Osteoblast (primary cell): ENCODE measurements at regions not wholly inside any gene's neighbourhood (a gene's known extent, or its start where the extent isn't known, plus 50 kb on each side); places are given as distances from the start of the nearest gene placed in this dataset.
"Not testable (repeated sequence)": the region's sequence is repeated elsewhere in the genome, so short reads cannot be mapped to it uniquely, and the experiment has no call there.

Source experiments
- DNase-seq: peaks from one replicate; pipeline ENCODE4 v3.0.0; 2011; ENCODE audit warnings: low spot score, mixed read lengths; ENCODE audit not compliant: insufficient read length; ENCODE audit errors: missing footprints
- H2AFZ ChIP-seq: 2 replicates; pipeline ENCODE4 v1.6.0; 2011; ENCODE audit warnings: mild to moderate bottlenecking, low read length
- H3K27ac ChIP-seq: 2 replicates; pipeline ENCODE4 v1.5.1; 2011; ENCODE audit warnings: mild to moderate bottlenecking, low read depth, low read length, moderate library complexity
- H3K27me3 ChIP-seq: 2 replicates; pipeline ENCODE4 v1.6.0; 2012; ENCODE audit warnings: mild to moderate bottlenecking, control low read depth, inconsistent platforms, low read length, moderate library complexity; ENCODE audit not compliant: insufficient read depth
- H3K36me3 ChIP-seq: 2 replicates; pipeline ENCODE4 v1.5.1; 2011; ENCODE audit warnings: mild to moderate bottlenecking, low read length, control low read depth, moderate library complexity; ENCODE audit not compliant: insufficient read depth
- H3K4me1 ChIP-seq: 2 replicates; pipeline ENCODE4 v1.5.1; 2011; ENCODE audit warnings: mild to moderate bottlenecking, low read length, control low read depth, moderate library complexity; ENCODE audit not compliant: insufficient read depth
- H3K4me2 ChIP-seq: 2 replicates; pipeline ENCODE4 v1.6.0; 2011; ENCODE audit warnings: mild to moderate bottlenecking, low read length; ENCODE audit not compliant: insufficient read depth
- H3K4me3 ChIP-seq: fragments of 200-600 bp; sonication (generic); 3 replicates; pipeline ENCODE4 v1.5.1; 2012; ENCODE audit warnings: mild to moderate bottlenecking, low read length, inconsistent platforms; ENCODE audit not compliant: insufficient read depth
- H3K79me2 ChIP-seq: 2 replicates; pipeline ENCODE4 v1.6.0; 2012; ENCODE audit warnings: mild to moderate bottlenecking, low read length, control low read depth, inconsistent platforms; ENCODE audit not compliant: insufficient read depth
- H3K9me3 ChIP-seq: 2 replicates; pipeline ENCODE4 v1.5.1; 2011; ENCODE audit warnings: low read depth, low read length, control low read depth
- H4K20me1 ChIP-seq: 2 replicates; pipeline ENCODE4 v1.6.0; 2012; ENCODE audit warnings: mild to moderate bottlenecking, low read length, control low read depth; ENCODE audit not compliant: insufficient read depth
- CTCF ChIP-seq: IDR thresholded peaks from 2 replicates; pipeline ENCODE4 v1.5.1; 2011; ENCODE audit warnings: mild to moderate bottlenecking, low read depth, low read length, moderate library complexity; ENCODE audit errors: extremely low read depth

- no peaks in the 10 kb centered on the region for H3K36me3 ChIP-seq
- H3K4me1 ChIP-seq, result no peaks in the 10 kb centered on the region
- DNase-seq, result no peak
- no peak overlapping the region for H3K4me3 ChIP-seq
- H3K27me3 ChIP-seq, result no peaks in the 10 kb centered on the region
- TF ChIP-seq CTCF, result no peak
- H4K20me1 ChIP-seq, result no peaks in the 10 kb centered on the region
- no peaks in the 10 kb centered on the region for H3K79me2 ChIP-seq
- H3K9me3 ChIP-seq, result no peaks in the 10 kb centered on the region
- H3K27ac ChIP-seq, result no peak overlapping the region
- no peak overlapping the region for H3K4me2 ChIP-seq
- H2AFZ ChIP-seq, result no peak overlapping the region
Observed at GRCh38 chr9:74173284-74173683, 323.9 kb upstream of the RORB start.

GRCh38 chr9:74197771-74198170, 299.4 kb upstream of the RORB start:
- H3K4me3 ChIP-seq, H3K27me3 ChIP-seq, H2AFZ ChIP-seq, H3K27ac ChIP-seq, DNase-seq, H3K4me2 ChIP-seq, H4K20me1 ChIP-seq, H3K4me1 ChIP-seq, H3K36me3 ChIP-seq, H3K79me2 ChIP-seq, H3K9me3 ChIP-seq: not testable (repeated sequence)

GRCh38 chr9:74205056-74205455, 292.1 kb upstream of the RORB start:
- H4K20me1 ChIP-seq, result no peaks in the 10 kb centered on the region
- no peak overlapping the region for H3K4me2 ChIP-seq
- no peak overlapping the region for H2AFZ ChIP-seq
- H3K4me3 ChIP-seq, result no peak overlapping the region
- no peak for DNase-seq
- H3K9me3 ChIP-seq, result peaks cover 2% of the 10 kb centered on the region
- H3K27me3 ChIP-seq, result no peaks in the 10 kb centered on the region
- no peaks in the 10 kb centered on the region for H3K36me3 ChIP-seq
- no peak for TF ChIP-seq CTCF
- H3K4me1 ChIP-seq, result no peaks in the 10 kb centered on the region
- no peak overlapping the region for H3K27ac ChIP-seq
- no peaks in the 10 kb centered on the region for H3K79me2 ChIP-seq

DNA sequence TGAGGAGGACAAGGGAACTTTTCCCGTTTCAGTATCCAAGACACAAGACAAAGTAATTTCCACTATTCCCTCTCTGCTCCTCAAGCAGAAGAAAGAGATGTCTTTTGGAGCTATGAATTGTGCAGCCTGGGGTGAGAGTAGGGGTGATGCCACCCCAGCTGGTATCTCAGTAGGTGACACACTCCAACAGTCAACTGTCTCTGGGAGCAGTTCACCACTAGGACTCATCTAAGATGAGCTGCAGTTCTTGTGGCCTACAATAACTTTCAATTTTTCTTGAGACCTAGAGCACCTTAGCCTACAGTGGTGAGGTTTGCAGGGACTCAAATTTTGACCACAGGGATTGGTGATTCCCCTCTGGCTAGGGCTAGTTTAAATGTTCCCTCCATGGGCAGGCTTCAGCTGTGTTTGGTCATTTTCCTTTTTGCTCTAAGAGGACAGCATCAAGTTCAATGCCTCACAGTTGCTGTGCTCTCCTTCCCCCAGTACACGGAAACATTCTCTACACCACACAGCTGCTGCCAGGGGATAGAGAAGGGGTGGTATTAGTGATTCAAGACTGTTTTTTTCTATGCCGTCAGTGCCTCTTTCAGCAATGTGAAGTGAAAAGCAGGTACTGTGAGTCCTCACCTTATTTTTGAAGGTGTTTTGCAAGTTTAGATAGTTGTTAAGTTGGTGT, 278.6 kb upstream of the RORB start:
- no peak overlapping the region for H2AFZ ChIP-seq
- H3K27ac ChIP-seq, result no peak overlapping the region
- H3K9me3 ChIP-seq, result no peaks in the 10 kb centered on the region
- no peak overlapping the region for H3K4me3 ChIP-seq
- TF ChIP-seq CTCF, result no peak
- no peak overlapping the region for H3K4me2 ChIP-seq
- no peaks in the 10 kb centered on the region for H3K4me1 ChIP-seq
- H3K79me2 ChIP-seq, result no peaks in the 10 kb centered on the region
- no peaks in the 10 kb centered on the region for H4K20me1 ChIP-seq
- H3K36me3 ChIP-seq, result no peaks in the 10 kb centered on the region
- DNase-seq, result no peak
- no peaks in the 10 kb centered on the region for H3K27me3 ChIP-seq
